ENCODE measurements at regions not wholly inside any gene's neighbourhood (a gene's known extent, or its start where the extent isn't known, plus 50 kb on each side); places are given as distances from the start of the nearest gene placed in this dataset.

DNA sequence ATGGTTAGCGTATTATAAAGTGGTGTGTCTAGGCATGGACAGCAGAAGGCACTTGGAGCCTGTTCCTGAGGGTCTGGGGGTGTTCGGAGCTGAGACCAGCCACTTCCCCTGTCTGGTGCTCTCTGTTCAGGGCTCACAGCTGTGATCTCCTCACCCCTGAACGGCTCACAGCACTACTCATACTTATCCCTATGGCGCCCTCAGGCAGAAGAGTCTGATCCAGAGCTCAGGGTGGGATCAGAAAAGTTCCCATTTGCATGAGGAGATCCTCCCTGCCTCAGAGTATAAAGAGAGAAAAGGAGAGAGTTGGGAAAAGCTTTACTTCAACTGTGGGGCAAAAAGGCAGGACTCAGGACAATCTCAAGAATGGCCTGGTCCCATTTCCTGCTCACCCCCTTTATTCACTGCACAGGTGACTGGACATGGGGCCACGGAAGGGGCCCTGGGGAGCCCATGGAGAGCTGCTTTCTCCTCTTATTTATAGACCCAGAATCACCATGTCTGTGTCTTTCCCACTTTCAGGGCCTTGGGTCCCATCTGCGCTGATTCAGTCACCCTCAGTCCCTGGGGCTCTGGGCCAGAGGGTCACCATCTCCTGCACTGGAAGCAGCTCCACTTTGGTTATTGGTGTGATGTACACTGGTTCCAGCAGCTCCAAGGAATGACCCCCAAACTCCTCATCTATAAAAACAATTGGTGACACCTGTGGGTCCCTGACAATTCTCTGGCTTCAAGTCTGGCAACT, 97.0 kb upstream of the TOP3B start:
- Mint-ChIP-seq H3K27me3 (peaks cover 20% of the 10 kb centered on the region), H3K9me3 (no peaks in the 10 kb centered on the region), H3K27ac (no peak overlapping the region), H3K4me3 (no peak overlapping the region), H3K4me1 (ENCODE audit: low read depth) (no peaks in the 10 kb centered on the region), H3K36me3 (ENCODE audit: low read depth) (no peaks in the 10 kb centered on the region)
- ATAC-seq (no peak), DNase-seq (no peak)
- intact Hi-C loops (cut with micrococcal nuclease), result no loop called here
- TF ChIP-seq, protein P1, sequence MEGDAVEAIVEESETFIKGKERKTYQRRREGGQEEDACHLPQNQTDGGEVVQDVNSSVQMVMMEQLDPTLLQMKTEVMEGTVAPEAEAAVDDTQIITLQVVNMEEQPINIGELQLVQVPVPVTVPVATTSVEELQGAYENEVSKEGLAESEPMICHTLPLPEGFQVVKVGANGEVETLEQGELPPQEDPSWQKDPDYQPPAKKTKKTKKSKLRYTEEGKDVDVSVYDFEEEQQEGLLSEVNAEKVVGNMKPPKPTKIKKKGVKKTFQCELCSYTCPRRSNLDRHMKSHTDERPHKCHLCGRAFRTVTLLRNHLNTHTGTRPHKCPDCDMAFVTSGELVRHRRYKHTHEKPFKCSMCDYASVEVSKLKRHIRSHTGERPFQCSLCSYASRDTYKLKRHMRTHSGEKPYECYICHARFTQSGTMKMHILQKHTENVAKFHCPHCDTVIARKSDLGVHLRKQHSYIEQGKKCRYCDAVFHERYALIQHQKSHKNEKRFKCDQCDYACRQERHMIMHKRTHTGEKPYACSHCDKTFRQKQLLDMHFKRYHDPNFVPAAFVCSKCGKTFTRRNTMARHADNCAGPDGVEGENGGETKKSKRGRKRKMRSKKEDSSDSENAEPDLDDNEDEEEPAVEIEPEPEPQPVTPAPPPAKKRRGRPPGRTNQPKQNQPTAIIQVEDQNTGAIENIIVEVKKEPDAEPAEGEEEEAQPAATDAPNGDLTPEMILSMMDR (IDR thresholded peaks at IDR 0.05), result no peak
- ChIA-PET CTCF (interaction anchor here (0.6 kb wide), 1 partner anchor 1205 kb away, joined by 3 read pairs; no protein-coding TSS in a partner anchor), POLR2A (no interaction called here)

DNA sequence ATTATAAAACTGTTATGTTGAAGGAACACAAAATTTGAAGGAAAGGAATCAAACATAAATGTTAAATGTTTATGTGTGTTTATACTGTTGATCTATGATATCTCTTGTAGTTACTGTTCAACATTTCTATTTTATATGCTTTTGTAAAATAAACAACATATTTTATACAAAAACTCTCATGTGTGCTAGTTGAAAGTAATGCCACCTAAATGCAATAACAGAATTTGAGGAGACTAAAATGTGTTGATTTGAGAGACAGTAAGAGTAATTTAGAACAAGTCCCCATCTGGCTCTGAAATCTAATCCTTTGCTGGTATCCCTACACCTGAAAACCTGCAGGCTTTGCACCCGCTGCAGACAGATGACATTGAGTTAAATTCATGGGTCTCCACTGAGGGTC, 95.7 kb upstream of the TOP3B start:
- H3K9me3 Mint-ChIP-seq, result no peaks in the 10 kb centered on the region
- CTCF ChIA-PET, result no interaction called here
- ATAC-seq (no peak), DNase-seq (no peak)
- no peak overlapping the region for H3K4me3 Mint-ChIP-seq
- no peak overlapping the region for H3K27ac Mint-ChIP-seq
- intact Hi-C loops (cut with micrococcal nuclease), result no loop called here
- H3K27me3 Mint-ChIP-seq, result peaks cover 18% of the 10 kb centered on the region
- TF ChIP-seq, protein P1 (IDR thresholded peaks at IDR 0.05), result no peak
- H3K4me1 Mint-ChIP-seq (ENCODE audit: low read depth), result no peaks in the 10 kb centered on the region
- H3K36me3 Mint-ChIP-seq (ENCODE audit: low read depth), result no peaks in the 10 kb centered on the region
- POLR2A ChIA-PET, result no interaction called here

DNA sequence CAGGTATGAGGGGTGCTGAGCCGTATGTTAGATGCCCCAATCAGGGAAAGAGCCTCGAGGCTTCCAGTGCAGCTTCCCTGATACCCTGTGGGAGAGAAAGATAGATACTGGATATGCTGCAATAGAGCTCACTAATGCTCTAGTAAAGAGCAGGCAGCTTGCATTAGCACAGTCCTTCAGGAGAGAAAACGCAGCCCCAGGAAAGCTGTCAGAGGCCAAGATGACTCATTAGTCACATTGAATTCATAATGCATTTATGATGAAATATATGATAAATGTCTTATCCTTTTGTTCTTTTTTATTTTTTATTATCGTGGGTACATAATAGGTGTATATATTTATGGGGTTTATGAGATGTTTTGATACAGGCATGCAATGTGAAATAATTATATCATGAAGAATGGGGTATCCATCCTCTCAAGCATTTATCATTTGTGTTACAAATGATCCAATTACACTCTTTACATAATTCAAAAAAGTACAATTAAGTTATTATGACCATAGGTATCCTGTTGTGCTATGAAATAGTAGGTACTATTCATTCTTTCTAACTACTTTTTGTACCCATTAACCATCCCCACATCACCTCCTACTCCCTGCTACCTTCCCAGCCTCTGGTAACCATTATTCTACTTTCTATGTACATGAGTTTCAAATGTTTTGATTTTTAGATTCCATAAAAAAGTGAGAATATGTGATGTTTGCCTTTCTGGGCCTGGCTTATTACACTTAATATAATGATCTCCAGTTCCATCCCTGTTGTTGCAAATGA, 94.5 kb upstream of the TOP3B start:
- Mint-ChIP-seq H3K27me3 (peaks cover 11% of the 10 kb centered on the region), H3K4me3 (no peak overlapping the region), H3K4me1 (ENCODE audit: low read depth) (no peaks in the 10 kb centered on the region), H3K36me3 (ENCODE audit: low read depth) (no peaks in the 10 kb centered on the region), H3K9me3 (no peaks in the 10 kb centered on the region), H3K27ac (no peak overlapping the region)
- ChIA-PET CTCF (no interaction called here), POLR2A (no interaction called here)
- ATAC-seq (no peak), DNase-seq (no peak)
- intact Hi-C loops (cut with micrococcal nuclease), result no loop called here
- TF ChIP-seq, protein P1 (IDR thresholded peaks at IDR 0.05), result no peak

DNA sequence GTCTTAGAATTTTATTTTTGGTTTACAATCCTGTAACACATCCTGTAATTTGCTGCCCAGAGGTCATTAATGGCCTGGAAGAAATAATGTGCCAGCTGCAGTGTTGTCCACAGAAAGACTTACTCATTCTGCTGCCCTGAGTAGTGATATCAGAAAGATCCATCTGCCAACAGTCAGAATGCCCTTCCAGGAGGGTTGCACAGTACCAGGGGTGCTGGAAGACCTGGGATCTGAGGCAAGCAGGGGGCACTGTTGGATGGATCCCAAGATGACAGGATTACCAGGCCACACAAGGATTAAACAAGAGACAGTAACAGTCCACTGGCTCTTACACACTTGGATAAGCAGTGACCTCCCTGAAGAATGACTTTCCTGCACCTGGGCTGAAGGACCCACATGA, 93.8 kb upstream of the TOP3B start:
- H3K4me3 Mint-ChIP-seq, result no peak overlapping the region
- POLR2A ChIA-PET, result no interaction called here
- DNase-seq (no peak), ATAC-seq (no peak)
- TF ChIP-seq, protein P1 (IDR thresholded peaks at IDR 0.05), result no peak
- H3K9me3 Mint-ChIP-seq, result no peaks in the 10 kb centered on the region
- intact Hi-C loops (cut with micrococcal nuclease), result no loop called here
- CTCF ChIA-PET, result no interaction called here
- H3K36me3 Mint-ChIP-seq (ENCODE audit: low read depth), result no peaks in the 10 kb centered on the region
- peaks cover 11% of the 10 kb centered on the region for H3K27me3 Mint-ChIP-seq
- H3K27ac Mint-ChIP-seq, result no peak overlapping the region
- H3K4me1 Mint-ChIP-seq (ENCODE audit: low read depth), result no peaks in the 10 kb centered on the region

Data from activated CD8-positive, alpha-beta T cell treated with anti-CD3 and anti-CD28 coated beads for 36 hours (primary cell).